BE2C (cell line): ENCODE measurements at regions not wholly inside any gene's neighbourhood (a gene's known extent, or its start where the extent isn't known, plus 50 kb on each side); places are given as distances from the start of the nearest gene placed in this dataset.
A peak's percentile ranks its signal among the peaks of the same experiment; 100 is the strongest.
"Not testable (repeated sequence)": the region's sequence is repeated elsewhere in the genome, so short reads cannot be mapped to it uniquely, and the experiment has no call there.

ENCODE experiments used
- DNase-seq: peaks from one replicate; pipeline ENCODE4 v3.0.0-alpha.2; 2020
- H3K27me3 ChIP-seq: fragments of 250-450 bp; sonication (Bioruptor Pico); 2 replicates; pipeline ENCODE4 v1.5.1; 2020; ENCODE audit warnings: mild to moderate bottlenecking
- H3K36me3 ChIP-seq: fragments of 250-450 bp; sonication (Bioruptor Pico); 2 replicates; pipeline ENCODE4 v1.5.1; 2020; ENCODE audit warnings: mild to moderate bottlenecking
- H3K4me1 ChIP-seq: fragments of 250-450 bp; sonication (Bioruptor Pico); 2 replicates; pipeline ENCODE4 v1.5.1; 2020
- H3K4me3 ChIP-seq: 2 replicates; pipeline ENCODE4 v1.5.1; 2011; ENCODE audit warnings: low read depth, low read length
- H3K9me3 ChIP-seq: fragments of 250-450 bp; sonication (Bioruptor Pico); 2 replicates; pipeline ENCODE4 v1.5.1; 2020
- TF ChIP-seq, protein P1 (sequence below): IDR thresholded peaks from 2 replicates; pipeline ENCODE4 v1.5.1; 2012; ENCODE audit warnings: mild to moderate bottlenecking, low read depth, low read length

DNA sequence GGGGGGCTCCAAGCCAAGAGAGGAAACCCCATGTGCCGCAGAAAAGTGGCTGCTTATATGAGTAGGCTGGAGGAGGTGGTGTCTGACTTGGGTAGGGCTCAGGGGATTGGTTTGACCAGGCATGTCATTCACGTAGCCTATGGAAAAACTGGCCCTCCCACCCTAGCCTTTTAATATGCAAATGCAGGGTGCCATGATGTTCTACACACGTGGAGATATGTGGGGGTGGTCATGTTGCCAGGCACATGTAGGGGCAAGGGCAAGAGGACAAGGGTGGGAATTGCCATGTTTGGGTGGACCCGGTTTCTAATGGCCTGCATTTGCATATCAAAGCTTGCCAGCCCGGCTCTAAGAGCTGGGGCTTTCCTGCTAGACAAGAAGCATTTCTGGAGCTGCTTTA is 86.9 kb upstream of the SHISA3 start:
- TF ChIP-seq, protein P1, sequence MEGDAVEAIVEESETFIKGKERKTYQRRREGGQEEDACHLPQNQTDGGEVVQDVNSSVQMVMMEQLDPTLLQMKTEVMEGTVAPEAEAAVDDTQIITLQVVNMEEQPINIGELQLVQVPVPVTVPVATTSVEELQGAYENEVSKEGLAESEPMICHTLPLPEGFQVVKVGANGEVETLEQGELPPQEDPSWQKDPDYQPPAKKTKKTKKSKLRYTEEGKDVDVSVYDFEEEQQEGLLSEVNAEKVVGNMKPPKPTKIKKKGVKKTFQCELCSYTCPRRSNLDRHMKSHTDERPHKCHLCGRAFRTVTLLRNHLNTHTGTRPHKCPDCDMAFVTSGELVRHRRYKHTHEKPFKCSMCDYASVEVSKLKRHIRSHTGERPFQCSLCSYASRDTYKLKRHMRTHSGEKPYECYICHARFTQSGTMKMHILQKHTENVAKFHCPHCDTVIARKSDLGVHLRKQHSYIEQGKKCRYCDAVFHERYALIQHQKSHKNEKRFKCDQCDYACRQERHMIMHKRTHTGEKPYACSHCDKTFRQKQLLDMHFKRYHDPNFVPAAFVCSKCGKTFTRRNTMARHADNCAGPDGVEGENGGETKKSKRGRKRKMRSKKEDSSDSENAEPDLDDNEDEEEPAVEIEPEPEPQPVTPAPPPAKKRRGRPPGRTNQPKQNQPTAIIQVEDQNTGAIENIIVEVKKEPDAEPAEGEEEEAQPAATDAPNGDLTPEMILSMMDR: no peak
- Histone ChIP-seq H3K4me1 (peaks cover 56% of the 10 kb centered on the region), H3K4me3 (peak overlapping the region; percentile 42)

DNA sequence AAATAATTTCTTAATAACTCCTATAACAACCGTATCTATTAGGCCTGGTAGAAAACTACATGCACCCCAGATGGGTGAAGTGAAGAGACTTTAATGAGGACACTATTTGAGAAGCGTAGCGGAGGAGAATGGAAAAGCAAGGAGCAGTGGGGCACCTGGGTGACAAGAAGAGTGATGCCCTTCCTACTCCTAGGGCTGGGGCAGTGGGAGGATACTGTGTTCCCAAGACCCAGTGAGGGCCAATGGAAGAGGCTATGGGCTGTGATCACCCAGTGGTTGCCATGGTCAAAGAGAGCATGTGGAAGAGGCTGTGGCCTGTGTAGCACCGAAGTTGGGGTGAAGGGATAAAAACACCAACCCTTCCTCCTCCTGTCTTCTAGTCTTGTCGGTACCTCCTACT is 86.5 kb upstream of the SHISA3 start:
- Histone ChIP-seq H3K4me1 (peaks cover 51% of the 10 kb centered on the region), H3K4me3 (peak overlapping the region; percentile 42), H3K9me3 (no peaks in the 10 kb centered on the region), H3K27me3 (no peaks in the 10 kb centered on the region), H3K36me3 (no peaks in the 10 kb centered on the region)
- peak; percentile 47 for DNase-seq
- TF ChIP-seq, protein P1: no peak

More for the DNA sequence above, 86.9 kb upstream of the SHISA3 start:
- DNase-seq: peak; percentile 86
- Histone ChIP-seq H3K27me3 (no peaks in the 10 kb centered on the region), H3K9me3 (no peaks in the 10 kb centered on the region), H3K36me3 (no peaks in the 10 kb centered on the region)

DNA sequence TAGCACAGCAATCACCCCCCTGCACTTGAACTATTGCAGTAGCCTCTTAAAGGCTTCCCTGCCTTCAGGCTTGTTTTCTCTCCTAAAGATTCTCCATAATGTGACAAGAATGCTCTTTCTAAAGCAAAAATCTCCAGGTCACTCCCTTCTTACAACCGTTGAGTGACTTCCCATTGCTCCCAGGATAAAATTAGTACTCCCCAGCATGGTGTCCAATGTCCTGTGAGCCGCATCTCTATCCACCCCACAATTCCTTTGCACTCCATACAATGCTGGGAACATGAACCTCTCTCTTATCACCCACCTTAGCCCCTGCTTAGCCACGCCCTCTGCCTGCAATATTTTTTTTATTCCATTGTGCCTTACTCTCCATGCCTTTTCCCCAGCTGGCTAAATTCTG is 85.7 kb upstream of the SHISA3 start:
- no peak for DNase-seq
- H3K36me3 ChIP-seq: no peaks in the 10 kb centered on the region
- H3K27me3 ChIP-seq: no peaks in the 10 kb centered on the region
- H3K9me3 ChIP-seq: no peaks in the 10 kb centered on the region
- H3K4me1 ChIP-seq: peaks cover 43% of the 10 kb centered on the region
- TF ChIP-seq, protein P1: no peak
- H3K4me3 ChIP-seq: no peak overlapping the region

DNA sequence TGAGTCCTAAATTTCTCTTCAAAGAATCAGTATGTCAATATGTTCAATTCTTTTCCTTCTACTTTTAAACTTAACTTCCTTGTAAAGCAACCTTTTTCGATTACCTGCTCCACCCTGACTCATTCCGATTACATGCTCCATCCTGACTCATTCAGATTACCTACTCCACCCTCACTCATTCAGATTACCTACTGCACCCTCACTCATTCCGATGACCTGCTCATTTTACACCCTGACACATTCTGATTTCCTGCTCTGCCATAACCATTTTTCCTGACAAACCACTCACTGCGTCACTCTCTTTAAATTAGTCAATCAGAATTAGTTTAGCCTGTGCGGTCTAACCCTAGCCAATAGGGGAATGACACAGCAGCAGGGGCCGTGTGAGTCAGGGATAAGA is 83.9 kb upstream of the SHISA3 start:
- H3K9me3 ChIP-seq, H3K36me3 ChIP-seq, H3K4me3 ChIP-seq, H3K27me3 ChIP-seq, DNase-seq: not testable (repeated sequence)
- H3K4me1 ChIP-seq: peaks cover 36% of the 10 kb centered on the region

DNA sequence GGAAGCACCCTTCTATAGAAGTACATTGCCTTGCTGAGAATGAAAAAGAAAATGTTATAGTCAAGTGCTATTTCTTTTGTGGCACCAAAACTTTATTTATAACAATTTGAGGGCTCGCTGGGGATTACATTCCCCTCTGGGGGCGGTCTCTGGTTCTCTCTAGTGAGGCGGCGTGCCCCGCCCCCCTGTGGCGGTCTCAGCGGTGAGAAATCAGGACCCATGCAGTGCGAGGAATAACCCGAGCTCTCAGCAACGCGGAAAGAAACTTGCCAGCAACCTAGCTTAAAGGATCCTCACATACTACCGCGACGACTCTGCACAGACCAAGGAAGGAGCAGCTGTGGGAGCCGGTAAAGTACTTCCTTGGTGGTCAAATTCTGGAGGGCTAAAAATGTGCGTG is 83.4 kb upstream of the SHISA3 start:
- DNase-seq: no peak
- no peaks in the 10 kb centered on the region for H3K36me3 ChIP-seq
- peaks cover 31% of the 10 kb centered on the region for H3K4me1 ChIP-seq
- TF ChIP-seq, protein P1: no peak
- no peaks in the 10 kb centered on the region for H3K27me3 ChIP-seq
- no peaks in the 10 kb centered on the region for H3K9me3 ChIP-seq
- H3K4me3 ChIP-seq: no peak overlapping the region

DNA sequence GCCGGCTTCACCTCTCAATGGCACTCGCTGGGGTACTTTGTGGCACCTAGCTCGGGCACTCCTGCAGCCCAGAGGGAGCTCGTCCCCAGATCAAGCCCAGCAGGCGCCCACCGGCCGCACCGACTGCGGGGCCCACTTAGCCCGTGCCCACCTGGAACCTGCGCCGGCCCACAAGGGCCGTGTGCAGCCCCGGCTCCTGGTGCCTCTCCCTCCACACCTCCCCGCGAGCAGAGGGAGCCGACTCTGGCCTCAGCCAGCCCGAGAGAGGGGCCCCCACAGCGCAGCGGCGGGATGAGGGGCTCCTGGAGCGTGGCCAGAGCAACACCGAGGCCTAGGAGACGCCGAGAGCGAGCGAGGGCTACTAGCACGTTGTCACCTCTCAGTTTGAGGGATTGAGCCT is 82.1 kb upstream of the SHISA3 start:
- no peaks in the 10 kb centered on the region for H3K9me3 ChIP-seq
- no peak for DNase-seq
- no peak overlapping the region for H3K4me3 ChIP-seq
- TF ChIP-seq, protein P1: no peak
- H3K36me3 ChIP-seq: no peaks in the 10 kb centered on the region
- H3K27me3 ChIP-seq: no peaks in the 10 kb centered on the region
- peaks cover 21% of the 10 kb centered on the region for H3K4me1 ChIP-seq

DNA sequence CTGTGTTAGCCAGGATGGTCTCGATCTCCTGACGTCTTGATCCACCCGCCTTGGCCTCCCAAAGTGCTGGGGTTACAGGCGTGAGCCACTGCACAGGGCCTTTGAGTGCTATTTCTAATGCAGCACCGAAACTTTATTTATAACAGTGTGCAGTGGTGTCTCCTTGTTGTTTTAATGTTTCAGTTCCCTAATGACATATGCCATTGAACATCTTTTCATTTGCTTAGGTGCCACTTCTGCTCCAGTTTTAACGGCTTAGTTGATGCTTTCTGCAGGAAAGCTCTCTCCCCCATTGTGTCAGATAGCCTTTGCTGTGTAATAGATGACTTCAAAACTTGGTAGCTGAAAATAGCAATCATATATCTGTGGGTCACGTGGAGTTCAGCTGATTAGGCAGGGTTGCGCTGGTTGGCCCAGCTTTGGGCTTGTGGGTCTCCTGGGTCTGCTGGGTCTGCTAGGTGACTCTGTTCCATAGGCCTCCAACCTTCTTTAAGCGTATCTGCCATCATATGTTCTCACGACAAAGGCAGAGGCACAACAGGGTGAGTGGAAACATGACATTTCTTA is 76.4 kb upstream of the SHISA3 start:
- DNase-seq: no peak
- no peaks in the 10 kb centered on the region for H3K9me3 ChIP-seq
- no peaks in the 10 kb centered on the region for H3K27me3 ChIP-seq
- no peak overlapping the region for H3K4me3 ChIP-seq
- H3K4me1 ChIP-seq: no peaks in the 10 kb centered on the region
- TF ChIP-seq, protein P1: no peak
- no peaks in the 10 kb centered on the region for H3K36me3 ChIP-seq
